ENCODE measurements at regions not wholly inside any gene's neighbourhood (a gene's known extent, or its start where the extent isn't known, plus 50 kb on each side); places are given as distances from the start of the nearest gene placed in this dataset.

DNA sequence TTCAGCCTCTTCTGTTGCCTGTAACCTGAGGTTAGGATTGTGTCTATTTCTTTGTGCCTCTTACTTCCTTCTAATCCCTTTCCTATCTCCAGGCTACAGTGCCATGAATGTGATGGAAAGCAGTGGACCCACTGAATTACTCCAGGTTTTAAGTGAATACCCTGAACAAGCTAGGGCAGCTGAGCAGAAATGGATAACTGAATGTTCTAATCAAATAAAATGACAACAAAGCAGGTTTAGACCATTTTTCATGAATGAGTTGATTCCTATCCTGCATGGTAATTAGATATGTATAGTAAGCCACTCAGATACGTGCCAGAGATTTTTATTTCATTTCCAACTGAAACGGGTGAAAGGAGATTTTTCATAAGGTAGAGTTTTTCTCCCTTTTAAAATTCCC is 127.5 kb upstream of the ZP4 start:
- TF ChIP-seq, protein P1, sequence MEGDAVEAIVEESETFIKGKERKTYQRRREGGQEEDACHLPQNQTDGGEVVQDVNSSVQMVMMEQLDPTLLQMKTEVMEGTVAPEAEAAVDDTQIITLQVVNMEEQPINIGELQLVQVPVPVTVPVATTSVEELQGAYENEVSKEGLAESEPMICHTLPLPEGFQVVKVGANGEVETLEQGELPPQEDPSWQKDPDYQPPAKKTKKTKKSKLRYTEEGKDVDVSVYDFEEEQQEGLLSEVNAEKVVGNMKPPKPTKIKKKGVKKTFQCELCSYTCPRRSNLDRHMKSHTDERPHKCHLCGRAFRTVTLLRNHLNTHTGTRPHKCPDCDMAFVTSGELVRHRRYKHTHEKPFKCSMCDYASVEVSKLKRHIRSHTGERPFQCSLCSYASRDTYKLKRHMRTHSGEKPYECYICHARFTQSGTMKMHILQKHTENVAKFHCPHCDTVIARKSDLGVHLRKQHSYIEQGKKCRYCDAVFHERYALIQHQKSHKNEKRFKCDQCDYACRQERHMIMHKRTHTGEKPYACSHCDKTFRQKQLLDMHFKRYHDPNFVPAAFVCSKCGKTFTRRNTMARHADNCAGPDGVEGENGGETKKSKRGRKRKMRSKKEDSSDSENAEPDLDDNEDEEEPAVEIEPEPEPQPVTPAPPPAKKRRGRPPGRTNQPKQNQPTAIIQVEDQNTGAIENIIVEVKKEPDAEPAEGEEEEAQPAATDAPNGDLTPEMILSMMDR (conservative IDR thresholded peaks at IDR 0.05), result no peak
- TF ChIP-seq EZH2 (IDR thresholded peaks at IDR 0.05; ENCODE audit: low read depth), result no peak
